ENCODE measurements at regions not wholly inside any gene's neighbourhood (a gene's known extent, or its start where the extent isn't known, plus 50 kb on each side); places are given as distances from the start of the nearest gene placed in this dataset.
"Not testable (repeated sequence)": the region's sequence is repeated elsewhere in the genome, so short reads cannot be mapped to it uniquely, and the experiment has no call there.

DNA sequence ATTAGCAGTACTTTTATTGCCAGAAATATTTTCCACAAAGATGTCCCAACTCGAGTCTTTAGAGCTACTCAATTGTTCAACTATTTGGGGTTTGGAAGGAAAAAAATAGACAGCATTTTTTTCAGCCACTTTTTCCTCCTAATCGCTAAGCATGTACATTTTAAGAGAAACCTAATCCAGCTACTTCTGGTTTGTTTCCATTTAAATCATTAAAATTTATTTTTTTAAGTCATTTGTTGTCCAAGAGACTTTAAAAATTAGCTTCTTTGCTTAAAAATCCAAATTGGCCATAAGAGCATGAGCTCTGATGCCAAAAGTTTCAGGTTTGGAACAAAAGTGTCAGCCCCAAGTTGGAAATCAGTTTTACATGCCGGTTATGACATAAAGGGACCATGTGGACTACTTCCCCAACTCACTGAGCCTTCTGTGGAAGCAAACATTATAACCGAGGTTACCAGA is 186.3 kb upstream of the INTU start:
- H3K4me3 ChIP-seq (ENCODE audit: low read length): peak overlapping the region; percentile 24
- no peak for DNase-seq (ENCODE audit: low read depth)
- no peaks in the 10 kb centered on the region for H3K9me3 ChIP-seq (ENCODE audit: control insufficient read depth, low read length)
- peaks cover 22% of the 10 kb centered on the region for H3K4me1 ChIP-seq (ENCODE audit: control insufficient read depth, insufficient read depth, low read length)
- H3K9ac ChIP-seq (ENCODE audit: low read length): no peak overlapping the region
- no peaks in the 10 kb centered on the region for H3K36me3 ChIP-seq (ENCODE audit: control insufficient read depth, insufficient read depth, low read length, severe bottlenecking)
- H3K27me3 ChIP-seq (replicated peaks; ENCODE audit: control insufficient read depth, insufficient read depth, low read length): no peaks in the 10 kb centered on the region

DNA sequence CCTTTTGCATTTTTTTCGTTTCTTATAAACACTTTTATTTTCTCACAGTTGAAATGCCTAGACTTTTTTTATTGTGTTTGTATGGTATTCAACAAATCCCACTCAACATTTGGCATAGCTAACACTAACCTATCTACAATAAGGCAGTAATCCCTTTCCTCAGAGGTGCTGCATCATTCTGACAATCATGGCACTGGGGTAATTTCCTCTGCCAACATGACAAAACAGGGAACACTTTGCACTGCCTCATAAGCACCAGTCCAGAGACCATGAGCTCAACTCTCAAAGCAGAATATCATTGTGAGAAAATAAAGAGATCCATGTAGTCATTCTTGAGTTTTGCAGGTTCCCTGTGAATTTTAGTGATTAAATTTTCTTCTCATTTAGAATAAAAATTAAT is 183.8 kb upstream of the INTU start:
- no peak for DNase-seq (ENCODE audit: low read depth)

DNA sequence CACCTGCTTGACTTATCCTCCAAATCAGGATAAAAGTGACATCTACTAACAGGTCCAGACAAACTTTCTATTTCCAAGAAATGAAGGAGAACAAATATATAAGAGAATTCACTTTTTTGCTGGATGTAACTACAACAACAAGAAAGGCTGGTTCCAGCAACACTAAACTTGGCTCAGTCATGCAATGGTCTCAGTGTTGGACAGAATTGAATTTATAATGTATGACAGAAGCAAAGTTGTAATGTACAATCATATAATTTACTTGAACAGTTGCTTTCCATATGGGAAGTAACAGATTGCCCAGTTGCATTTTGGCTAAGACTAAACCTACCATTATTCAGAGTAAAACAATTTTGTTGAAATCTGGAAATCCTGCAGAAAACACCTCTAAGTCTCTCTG is 183.3 kb upstream of the INTU start:
- no peaks in the 10 kb centered on the region for H3K36me3 ChIP-seq (ENCODE audit: control insufficient read depth, insufficient read depth, low read length, severe bottlenecking)
- H3K27me3 ChIP-seq (replicated peaks; ENCODE audit: control insufficient read depth, insufficient read depth, low read length): no peaks in the 10 kb centered on the region
- H3K9me3 ChIP-seq (ENCODE audit: control insufficient read depth, low read length): no peaks in the 10 kb centered on the region
- no peak overlapping the region for H3K4me3 ChIP-seq (ENCODE audit: low read length)
- no peak overlapping the region for H3K9ac ChIP-seq (ENCODE audit: low read length)
- no peak for DNase-seq (ENCODE audit: low read depth)
- peaks cover 22% of the 10 kb centered on the region for H3K4me1 ChIP-seq (ENCODE audit: control insufficient read depth, insufficient read depth, low read length)

More for the DNA sequence above, 183.8 kb upstream of the INTU start:
- Histone ChIP-seq H3K27me3 (replicated peaks; ENCODE audit: control insufficient read depth, insufficient read depth, low read length) (no peaks in the 10 kb centered on the region), H3K4me1 (ENCODE audit: control insufficient read depth, insufficient read depth, low read length) (peaks cover 22% of the 10 kb centered on the region), H3K36me3 (ENCODE audit: control insufficient read depth, insufficient read depth, low read length, severe bottlenecking) (no peaks in the 10 kb centered on the region), H3K9ac (ENCODE audit: low read length) (no peak overlapping the region), H3K4me3 (ENCODE audit: low read length) (no peak overlapping the region), H3K9me3 (ENCODE audit: control insufficient read depth, low read length) (no peaks in the 10 kb centered on the region)

- H3K4me3 ChIP-seq (ENCODE audit: low read length): no peak overlapping the region
- H3K36me3 ChIP-seq (ENCODE audit: control insufficient read depth, insufficient read depth, low read length, severe bottlenecking): no peaks in the 10 kb centered on the region
- H3K9ac ChIP-seq (ENCODE audit: low read length): no peak overlapping the region
- no peak for DNase-seq (ENCODE audit: low read depth)
- H3K27me3 ChIP-seq (replicated peaks; ENCODE audit: control insufficient read depth, insufficient read depth, low read length): no peaks in the 10 kb centered on the region
- no peaks in the 10 kb centered on the region for H3K9me3 ChIP-seq (ENCODE audit: control insufficient read depth, low read length)
- peaks cover 15% of the 10 kb centered on the region for H3K4me1 ChIP-seq (ENCODE audit: control insufficient read depth, insufficient read depth, low read length)
Observed at GRCh38 chr4:127450276-127450675, 182.5 kb upstream of the INTU start.

DNA sequence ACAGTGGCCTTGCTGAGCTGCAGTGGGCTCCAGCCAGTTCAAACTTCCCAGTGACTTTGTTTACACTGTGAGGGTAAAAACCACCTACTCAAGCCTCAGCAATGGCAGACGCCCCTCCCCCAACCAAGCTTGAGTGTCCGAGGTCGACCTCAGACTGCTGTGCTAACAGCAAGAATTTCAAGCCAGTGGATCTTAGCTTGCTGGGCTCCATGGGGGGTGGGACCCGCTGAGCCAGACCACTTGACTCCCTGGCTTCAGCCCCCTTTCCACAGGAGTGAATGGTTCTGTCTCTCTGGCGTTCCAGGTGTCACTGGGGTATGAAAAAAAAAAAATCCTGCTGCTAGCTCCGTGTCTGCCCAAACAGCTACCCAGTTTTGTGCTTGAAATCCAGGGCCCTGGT is 168.9 kb upstream of the INTU start:
- no peaks in the 10 kb centered on the region for H3K4me1 ChIP-seq (ENCODE audit: control insufficient read depth, insufficient read depth, low read length)
- no peak for DNase-seq (ENCODE audit: low read depth)

GRCh38 chr4:127469542-127469941 is 163.2 kb upstream of the INTU start:
- DNase-seq (ENCODE audit: low read depth): no peak
- Histone ChIP-seq H3K4me1 (ENCODE audit: control insufficient read depth, insufficient read depth, low read length) (no peaks in the 10 kb centered on the region), H3K27me3 (replicated peaks; ENCODE audit: control insufficient read depth, insufficient read depth, low read length) (no peaks in the 10 kb centered on the region), H3K36me3 (ENCODE audit: control insufficient read depth, insufficient read depth, low read length, severe bottlenecking) (no peaks in the 10 kb centered on the region), H3K4me3 (ENCODE audit: low read length) (no peak overlapping the region), H3K9ac (ENCODE audit: low read length) (no peak overlapping the region), H3K9me3 (ENCODE audit: control insufficient read depth, low read length) (no peaks in the 10 kb centered on the region)

More for the DNA sequence above, 168.9 kb upstream of the INTU start:
- Histone ChIP-seq H3K9ac (ENCODE audit: low read length) (no peak overlapping the region), H3K9me3 (ENCODE audit: control insufficient read depth, low read length) (no peaks in the 10 kb centered on the region), H3K4me3 (ENCODE audit: low read length) (no peak overlapping the region), H3K36me3 (ENCODE audit: control insufficient read depth, insufficient read depth, low read length, severe bottlenecking) (no peaks in the 10 kb centered on the region), H3K27me3 (replicated peaks; ENCODE audit: control insufficient read depth, insufficient read depth, low read length) (no peaks in the 10 kb centered on the region)

- H3K4me3 ChIP-seq (ENCODE audit: low read length): no peak overlapping the region
- H3K9ac ChIP-seq (ENCODE audit: low read length): no peak overlapping the region
- no peaks in the 10 kb centered on the region for H3K27me3 ChIP-seq (replicated peaks; ENCODE audit: control insufficient read depth, insufficient read depth, low read length)
- no peaks in the 10 kb centered on the region for H3K36me3 ChIP-seq (ENCODE audit: control insufficient read depth, insufficient read depth, low read length, severe bottlenecking)
- H3K4me1 ChIP-seq (ENCODE audit: control insufficient read depth, insufficient read depth, low read length): no peaks in the 10 kb centered on the region
- no peaks in the 10 kb centered on the region for H3K9me3 ChIP-seq (ENCODE audit: control insufficient read depth, low read length)
- DNase-seq (ENCODE audit: low read depth): no peak
Observed at GRCh38 chr4:127469959-127470809, 162.6 kb upstream of the INTU start.

GRCh38 chr4:127478271-127478670 is 154.5 kb upstream of the INTU start:
- not testable (repeated sequence) for H3K9ac ChIP-seq (ENCODE audit: low read length); DNase-seq (ENCODE audit: low read depth); H3K27me3 ChIP-seq (replicated peaks; ENCODE audit: control insufficient read depth, insufficient read depth, low read length); H3K36me3 ChIP-seq (ENCODE audit: control insufficient read depth, insufficient read depth, low read length, severe bottlenecking); H3K9me3 ChIP-seq (ENCODE audit: control insufficient read depth, low read length); H3K4me1 ChIP-seq (ENCODE audit: control insufficient read depth, insufficient read depth, low read length); H3K4me3 ChIP-seq (ENCODE audit: low read length)

DNA sequence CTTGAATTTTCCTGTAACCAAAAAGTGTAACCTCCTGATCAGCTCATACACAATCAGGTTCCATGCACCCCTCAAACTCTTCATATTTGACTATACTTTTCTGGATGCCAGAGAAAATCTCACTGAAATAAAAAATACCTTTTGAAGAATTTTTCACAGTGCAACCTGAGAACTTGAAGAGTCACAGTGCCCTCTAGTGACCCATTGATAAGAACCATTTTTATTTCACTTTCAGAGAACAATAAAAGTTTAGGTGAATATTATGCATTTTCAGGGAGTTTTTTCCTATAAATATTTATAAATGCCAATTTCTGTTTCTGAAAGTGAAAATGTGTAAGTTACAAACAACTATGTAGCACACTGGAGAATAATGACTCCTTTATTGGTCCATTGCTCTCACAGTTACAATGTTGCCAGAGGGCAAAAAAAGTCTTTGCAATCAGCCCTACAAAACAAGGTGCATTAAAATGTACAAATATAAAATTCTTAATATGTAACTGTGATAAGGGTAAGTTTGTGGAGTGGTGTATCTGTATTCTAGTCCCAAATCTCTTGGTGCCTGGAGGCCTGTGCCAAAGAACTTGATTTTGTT is 153.6 kb upstream of the INTU start:
- Histone ChIP-seq H3K36me3 (ENCODE audit: control insufficient read depth, insufficient read depth, low read length, severe bottlenecking) (no peaks in the 10 kb centered on the region), H3K4me1 (ENCODE audit: control insufficient read depth, insufficient read depth, low read length) (no peaks in the 10 kb centered on the region), H3K9me3 (ENCODE audit: control insufficient read depth, low read length) (no peaks in the 10 kb centered on the region), H3K9ac (ENCODE audit: low read length) (no peak overlapping the region), H3K4me3 (ENCODE audit: low read length) (no peak overlapping the region), H3K27me3 (replicated peaks; ENCODE audit: control insufficient read depth, insufficient read depth, low read length) (no peaks in the 10 kb centered on the region)
- DNase-seq (ENCODE audit: low read depth): peak; percentile 77

DNA sequence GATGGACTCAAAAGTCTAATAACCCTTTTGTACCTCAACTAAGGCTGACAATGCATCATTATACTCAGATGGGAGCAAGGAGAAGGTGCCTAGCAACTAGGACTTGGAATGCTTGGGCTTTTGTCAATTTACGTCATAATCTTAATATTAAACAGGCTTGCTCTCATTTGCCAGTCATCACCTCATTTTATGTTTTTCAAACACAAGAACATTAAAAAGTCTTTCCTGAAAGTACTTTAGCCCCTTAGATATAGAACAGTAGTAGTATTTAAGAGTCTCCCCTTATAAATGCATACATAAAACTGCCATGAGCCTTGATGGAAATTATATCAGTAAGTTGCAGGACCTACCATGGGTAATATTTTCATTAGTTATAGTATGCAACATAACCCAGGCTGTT is 150.7 kb upstream of the INTU start:
- no peak for DNase-seq (ENCODE audit: low read depth)
- Histone ChIP-seq H3K27me3 (replicated peaks; ENCODE audit: control insufficient read depth, insufficient read depth, low read length) (no peaks in the 10 kb centered on the region), H3K4me1 (ENCODE audit: control insufficient read depth, insufficient read depth, low read length) (no peaks in the 10 kb centered on the region), H3K36me3 (ENCODE audit: control insufficient read depth, insufficient read depth, low read length, severe bottlenecking) (no peaks in the 10 kb centered on the region), H3K9me3 (ENCODE audit: control insufficient read depth, low read length) (no peaks in the 10 kb centered on the region), H3K9ac (ENCODE audit: low read length) (no peak overlapping the region), H3K4me3 (ENCODE audit: low read length) (no peak overlapping the region)

- peak; percentile 5 for DNase-seq (ENCODE audit: low read depth)
- Histone ChIP-seq H3K36me3 (ENCODE audit: control insufficient read depth, insufficient read depth, low read length, severe bottlenecking) (no peaks in the 10 kb centered on the region), H3K9me3 (ENCODE audit: control insufficient read depth, low read length) (no peaks in the 10 kb centered on the region), H3K27me3 (replicated peaks; ENCODE audit: control insufficient read depth, insufficient read depth, low read length) (no peaks in the 10 kb centered on the region), H3K9ac (ENCODE audit: low read length) (no peak overlapping the region), H3K4me1 (ENCODE audit: control insufficient read depth, insufficient read depth, low read length) (no peaks in the 10 kb centered on the region), H3K4me3 (ENCODE audit: low read length) (no peak overlapping the region)
Observed at GRCh38 chr4:127484117-127484516, 148.6 kb upstream of the INTU start.

Measured in adipocyte (in vitro differentiated cells).